ENCODE measurements at regions not wholly inside any gene's neighbourhood (a gene's known extent, or its start where the extent isn't known, plus 50 kb on each side); places are given as distances from the start of the nearest gene placed in this dataset.
A peak's percentile ranks its signal among the peaks of the same experiment; 100 is the strongest.
"Not testable (repeated sequence)": the region's sequence is repeated elsewhere in the genome, so short reads cannot be mapped to it uniquely, and the experiment has no call there.

DNA sequence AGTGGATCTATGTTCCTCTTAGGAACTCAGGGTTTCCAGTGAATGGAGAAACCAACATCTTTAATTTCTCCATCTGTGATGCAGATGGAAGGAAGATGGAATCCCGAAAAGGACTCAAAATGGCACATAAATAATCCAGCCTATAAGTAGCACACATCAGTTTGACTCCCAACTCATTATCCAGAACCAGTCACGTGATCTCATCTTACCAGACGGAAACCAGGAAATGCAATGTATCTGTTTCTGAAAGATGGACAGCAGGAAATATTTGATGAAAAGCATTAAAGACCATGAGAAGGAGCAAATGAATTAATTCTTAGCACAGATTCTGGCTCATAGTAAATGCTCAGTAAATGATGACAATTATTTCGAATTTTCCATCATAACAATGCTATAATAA, 443.1 kb upstream of the FMR1 start:
- DNase-seq, result no peak

DNA sequence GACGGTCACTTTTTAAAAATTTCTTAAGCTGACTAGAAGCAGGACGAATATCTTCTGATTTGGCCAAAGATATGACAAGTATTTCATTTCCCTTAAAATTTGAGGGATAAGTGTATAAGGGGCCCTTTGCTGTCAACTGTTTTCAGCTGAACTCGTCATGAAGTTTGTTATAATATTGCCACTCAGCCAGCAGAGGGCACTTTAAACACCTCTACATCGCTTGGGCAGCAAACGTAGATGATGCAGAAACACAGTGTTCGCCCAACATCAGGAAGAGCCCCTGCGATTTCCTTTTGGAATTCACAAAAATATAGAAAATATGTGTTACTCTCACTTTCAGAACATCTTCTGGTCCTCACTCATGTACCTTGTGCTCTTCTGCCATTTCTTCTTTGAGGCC, 435.7 kb upstream of the FMR1 start:
- DNase-seq, result peak; percentile 1

DNA sequence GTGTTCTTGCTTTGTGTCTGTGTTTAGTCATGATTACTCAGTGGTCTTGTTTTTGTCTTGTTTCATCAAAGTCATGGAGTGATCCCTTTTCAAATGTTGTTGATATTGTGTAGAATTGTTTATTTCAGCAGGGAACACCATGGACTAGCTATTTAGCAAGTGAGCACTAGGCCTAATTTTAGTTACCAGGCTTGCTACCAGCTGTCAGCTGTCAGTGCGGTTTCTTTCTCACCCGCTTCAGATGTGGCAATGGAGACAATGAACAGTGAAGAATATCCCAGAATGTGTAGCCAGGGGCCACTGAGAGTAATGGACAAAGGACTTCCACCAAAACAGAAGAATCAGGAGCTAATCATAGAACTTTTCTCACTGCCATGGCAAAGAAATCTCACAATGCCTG, 432.8 kb upstream of the FMR1 start:
- no peak for DNase-seq

DNA sequence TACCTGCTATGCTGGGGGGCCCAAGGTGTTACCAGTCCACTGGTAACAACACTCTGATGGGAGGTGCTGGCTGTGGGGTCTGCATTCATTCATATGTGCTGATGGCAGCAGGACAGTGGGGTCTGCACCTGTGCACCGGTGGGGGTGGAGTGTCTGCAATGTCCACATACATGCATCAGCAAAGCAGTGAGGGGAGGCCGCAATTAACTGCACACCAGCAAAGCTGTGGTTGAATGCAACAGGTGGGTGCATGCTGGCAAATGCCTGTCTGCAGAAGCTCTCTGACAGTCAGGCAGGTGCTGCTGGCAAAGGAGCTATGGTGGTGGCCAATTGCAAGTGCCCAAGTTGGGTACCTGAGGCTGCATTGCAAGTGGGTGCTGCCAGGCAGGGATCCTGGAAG, 426.5 kb upstream of the FMR1 start:
- no peak for DNase-seq

DNA sequence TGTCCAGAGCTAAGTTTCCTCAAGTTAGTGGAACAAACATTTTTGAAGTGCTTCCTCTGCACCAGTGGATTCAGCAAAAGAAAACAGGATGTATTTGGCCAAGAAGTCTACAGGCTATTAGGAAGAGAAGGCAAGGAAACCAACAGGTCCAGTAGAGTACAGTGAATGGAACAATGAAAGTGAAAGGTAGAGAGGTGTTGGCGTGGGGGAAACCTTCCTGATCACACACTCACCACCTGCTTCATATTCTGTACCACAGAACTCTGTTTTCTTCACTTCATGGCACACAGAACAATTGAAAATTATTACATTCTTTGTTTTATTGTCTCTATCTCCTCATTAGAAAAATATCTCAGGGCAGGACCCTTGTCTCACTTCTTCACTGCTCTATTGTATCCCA, 417.4 kb upstream of the FMR1 start:
- no peak for DNase-seq

DNA sequence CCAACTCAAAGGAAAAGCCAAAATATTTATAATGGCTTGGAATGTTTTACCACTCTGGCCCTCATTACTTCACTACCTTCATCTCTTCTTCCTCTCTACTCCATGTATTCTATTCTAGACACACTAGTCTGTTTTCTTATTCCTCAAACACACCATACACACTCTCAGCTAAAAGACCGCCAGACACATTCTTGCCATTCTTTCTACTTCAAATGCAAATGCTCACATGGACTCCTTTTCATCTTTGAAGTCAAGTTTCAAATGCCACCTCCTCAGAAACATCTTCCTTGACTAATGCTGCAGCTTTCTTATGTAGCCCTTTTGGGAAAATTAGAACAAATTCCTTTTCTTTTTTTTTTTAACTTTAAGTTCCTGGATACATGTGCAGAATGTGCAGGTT, 412.9 kb upstream of the FMR1 start:
- no peak for DNase-seq

DNA sequence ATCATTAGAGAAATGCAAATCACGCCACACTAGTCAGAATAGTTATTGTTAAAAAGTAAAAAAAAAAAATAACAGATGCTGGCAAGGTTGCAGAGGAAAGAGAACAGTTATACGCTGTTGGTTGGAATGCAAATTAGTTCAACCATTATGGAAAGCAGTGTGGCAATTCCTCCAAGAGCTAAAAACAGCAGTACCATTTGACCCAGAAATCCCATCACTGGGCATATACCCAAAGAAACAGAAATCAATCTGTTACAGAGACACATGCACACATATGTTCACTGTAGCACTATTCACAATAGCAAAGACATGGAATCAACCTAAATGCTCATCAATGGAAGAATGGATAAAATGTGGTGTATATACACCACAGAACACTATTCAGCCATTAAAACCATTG, 388.7 kb upstream of the FMR1 start:
- DNase-seq, result no peak

DNA sequence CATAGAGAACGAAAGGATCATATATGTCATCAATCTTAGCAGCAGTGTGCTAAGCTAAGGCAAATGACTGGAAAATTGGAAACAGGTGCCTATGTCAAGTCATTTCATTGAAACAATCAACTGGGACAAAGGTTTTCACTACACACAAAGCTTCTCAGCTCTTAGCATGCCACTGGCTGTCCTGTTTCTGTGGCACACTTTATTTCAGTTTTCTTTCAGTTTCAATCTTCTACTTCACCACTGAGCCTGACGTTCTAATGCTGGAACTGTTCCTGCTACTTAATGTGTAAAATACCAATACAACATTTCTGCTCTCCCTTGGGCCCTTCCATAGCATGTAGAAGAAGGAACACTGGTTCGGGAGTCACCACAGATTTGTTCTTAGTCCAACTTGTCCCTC, 378.3 kb upstream of the FMR1 start:
- no peak for DNase-seq

DNA sequence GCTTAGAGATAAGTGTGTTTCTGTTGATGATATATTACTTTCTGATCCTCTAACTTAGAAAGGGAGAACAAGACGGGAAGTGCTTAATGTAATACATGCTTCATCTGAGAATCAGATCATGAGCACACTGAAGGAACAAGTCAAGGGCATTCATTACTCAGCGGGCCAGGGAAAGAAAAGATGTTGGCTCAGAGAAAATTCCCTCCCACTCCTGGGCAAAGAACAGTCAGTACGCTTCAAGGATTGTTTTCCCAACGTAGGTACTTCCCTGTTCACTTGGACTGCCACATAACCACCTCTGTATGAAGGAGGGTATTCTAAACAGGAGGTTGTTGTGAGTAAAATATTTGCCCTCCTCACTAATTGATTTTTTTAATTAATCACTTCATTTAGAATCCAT, 374.5 kb upstream of the FMR1 start:
- no peak for DNase-seq

DNA sequence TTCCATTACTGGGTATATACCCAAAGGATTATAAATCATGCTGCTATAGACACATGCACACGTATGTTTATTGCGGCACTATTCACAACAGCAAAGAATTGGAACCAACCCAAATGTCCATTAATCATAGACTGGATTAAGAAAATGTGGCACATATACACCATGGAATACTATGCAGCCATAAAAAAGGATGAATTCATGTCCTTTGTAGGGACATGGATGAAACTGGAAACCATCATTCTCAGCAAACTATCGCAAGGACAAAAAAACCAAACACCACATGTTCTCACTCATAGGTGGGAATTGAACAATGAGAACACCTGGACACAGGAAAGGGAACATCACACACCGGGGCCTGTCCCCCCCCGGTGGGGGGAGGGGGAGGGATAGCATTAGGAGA, 363.7 kb upstream of the FMR1 start:
- not testable (repeated sequence) for DNase-seq

DNA sequence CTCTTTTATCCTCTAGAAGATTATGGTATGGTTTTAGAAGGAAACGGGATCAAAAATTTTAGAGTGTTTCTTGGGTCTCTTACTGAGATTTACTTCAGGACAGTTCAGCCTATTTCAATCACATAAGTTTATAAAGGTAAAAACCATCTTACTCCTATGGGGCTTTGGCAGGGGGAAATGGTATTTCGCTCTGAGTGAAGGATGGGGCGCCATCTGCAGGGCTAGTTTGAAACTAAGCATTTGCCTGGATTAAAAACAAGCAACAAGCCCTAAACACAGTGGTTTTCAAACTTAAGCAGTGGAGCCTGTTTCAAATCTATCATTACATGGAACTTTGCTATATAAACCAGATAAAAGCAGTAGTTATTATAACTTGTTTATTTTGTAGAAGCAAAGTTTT, 361.5 kb upstream of the FMR1 start:
- no peak for DNase-seq

DNA sequence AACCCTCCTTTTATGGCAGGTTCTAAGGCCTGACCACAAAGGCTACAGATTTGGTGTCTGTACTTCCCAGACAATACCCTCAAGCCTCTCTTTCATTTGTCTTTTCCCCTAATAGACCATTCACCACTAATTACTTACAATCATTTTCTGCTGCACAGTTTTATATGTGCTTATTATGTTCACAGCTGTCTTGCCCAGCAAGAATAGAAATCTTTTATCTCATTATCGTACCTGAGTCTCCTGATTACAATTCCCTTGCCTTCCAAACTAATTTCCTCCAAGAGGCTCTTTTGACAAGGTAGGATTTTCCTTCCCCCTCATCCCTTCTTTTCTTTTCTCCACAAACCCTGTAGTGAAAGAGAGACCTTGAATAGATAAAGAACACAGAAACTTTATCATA, 352.5 kb upstream of the FMR1 start:
- DNase-seq, result no peak

DNA sequence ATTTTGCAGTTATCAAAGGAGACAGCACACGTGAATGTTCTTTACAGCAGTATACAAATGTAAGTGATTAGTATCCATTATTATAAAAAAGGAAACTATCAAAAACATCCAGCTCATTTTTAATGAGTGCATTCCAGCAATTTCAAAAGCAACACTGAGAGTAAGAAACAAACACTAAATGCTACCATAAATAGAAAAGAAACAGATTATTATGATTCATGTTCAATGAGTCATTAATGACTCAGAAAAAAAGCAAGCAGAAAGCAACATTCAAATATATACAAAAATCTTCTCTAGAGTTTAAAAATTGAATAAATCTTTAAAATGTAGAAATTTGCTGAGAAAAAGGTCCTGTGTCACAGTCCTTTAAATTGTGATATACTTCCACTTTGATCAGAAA, 346.5 kb upstream of the FMR1 start:
- no peak for DNase-seq

DNA sequence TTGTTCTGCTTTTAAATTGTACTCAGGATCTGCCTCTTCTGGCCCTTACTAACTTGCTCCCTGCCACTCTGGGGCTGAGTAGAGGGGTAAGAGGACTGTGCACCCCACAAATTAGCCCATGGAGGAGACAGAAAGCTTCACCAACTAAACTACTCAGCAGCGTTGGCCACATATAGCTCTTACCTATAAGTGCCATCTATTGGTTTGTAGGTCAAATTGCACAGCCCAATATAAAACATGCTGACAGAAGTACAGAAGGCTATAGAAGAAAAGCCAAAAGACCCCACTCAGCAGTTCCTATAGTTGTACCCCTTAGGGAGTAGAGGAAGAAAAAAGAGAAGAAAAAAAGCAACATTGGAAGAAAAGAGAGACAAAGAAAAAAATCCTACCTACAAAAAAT, 341.2 kb upstream of the FMR1 start:
- no peak for DNase-seq

DNA sequence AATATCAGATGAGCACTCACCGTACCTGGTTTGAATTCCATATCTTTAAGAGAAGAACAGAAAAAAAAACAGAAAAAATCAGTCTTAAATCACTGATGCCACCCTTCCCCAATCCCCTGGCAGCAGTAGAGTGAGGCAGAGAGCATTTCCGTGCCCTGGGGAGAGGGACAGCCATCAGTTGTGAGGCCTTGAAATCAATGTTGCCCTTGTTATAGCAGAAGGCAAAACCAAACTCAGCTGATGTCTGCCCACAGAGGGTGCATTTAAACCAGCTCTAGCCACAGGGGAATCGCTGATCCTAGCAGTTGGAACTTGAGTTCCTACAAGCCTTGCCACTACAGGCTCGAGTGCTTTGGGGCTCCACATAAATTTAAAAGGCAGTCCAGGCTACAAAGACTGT, 338.5 kb upstream of the FMR1 start:
- DNase-seq, result no peak

DNA sequence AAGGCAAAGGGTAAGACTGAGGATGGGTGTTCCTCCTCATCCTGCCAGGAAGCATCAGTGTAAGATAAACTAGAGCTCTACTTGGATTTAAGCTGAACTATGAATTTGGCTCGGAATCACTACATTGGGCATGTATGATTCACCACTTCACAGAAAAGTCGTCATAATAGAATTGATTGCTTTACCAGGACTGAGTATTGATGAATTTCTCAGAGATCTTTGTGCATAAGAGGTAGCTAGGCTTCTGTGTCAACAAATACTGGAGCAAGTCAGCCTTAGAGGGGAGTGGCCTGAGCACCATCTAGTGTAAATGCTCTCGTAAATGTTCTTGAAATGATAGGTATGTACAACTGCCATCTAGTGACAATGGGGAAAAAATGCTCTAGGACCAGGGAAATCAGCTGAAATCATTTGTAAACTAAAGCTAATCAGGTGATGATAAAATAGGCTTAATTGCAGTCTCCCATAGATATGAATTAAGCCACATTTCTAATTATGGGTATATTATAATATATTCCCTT, 309.5 kb upstream of the FMR1 start:
- no peak for DNase-seq

DNA sequence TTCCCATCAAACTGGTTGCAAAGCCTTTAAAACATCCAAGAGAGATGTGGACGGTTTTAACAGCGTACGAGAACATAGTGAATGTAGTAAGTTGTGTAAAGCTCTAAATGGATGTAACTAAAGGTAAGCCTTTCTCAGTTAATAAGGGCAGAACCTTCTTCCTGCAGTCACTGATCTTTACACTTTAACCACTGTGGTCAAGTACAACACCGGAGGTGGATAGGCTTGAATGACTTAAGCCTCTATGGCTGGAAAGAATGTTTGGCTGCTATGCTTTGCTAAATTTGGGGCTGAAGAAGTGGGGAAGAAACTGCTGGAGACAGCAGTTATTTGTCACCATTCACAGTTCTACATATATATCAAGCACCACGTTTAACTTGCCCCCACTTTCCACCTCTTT, 285.1 kb upstream of the FMR1 start:
- no peak for DNase-seq

DNA sequence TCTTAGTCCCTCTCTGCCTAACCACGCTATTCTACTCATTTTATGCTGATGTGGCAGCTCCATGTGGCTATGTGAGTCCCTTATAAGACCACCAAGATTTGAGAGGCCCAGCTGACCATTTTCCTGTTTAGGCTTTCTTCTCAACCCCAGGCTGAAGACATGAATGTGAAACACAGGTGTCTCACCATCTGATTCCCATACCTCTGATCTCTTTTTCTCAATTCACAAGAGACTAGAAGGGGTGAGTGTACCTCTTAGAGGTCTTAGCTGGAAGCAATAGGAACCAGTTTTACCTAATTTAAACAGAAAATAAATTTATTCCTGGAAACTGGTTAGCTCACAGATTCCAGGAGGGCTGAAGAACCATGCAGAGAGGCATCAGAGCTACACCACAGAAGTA, 276.5 kb upstream of the FMR1 start:
- DNase-seq, result no peak

DNA sequence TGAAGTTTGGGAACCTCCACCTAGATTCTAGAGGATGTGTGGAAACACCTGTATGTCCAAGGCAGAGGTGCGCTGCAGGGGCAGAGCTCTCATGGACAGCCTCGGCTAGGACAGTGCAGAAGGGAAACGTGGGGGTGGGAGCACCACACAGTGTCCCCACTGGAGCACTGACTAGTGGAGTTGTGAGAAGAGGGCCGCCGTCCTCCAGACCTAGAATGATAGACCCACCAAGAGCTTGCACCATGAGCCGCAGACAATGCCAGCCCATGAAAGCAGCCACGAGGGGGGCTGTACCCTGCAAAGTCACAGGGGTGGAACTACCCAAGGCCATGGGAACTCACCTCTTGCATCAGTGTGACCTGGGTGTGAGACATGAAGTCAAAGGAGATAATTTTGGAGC, 274.5 kb upstream of the FMR1 start:
- DNase-seq, result no peak

DNA sequence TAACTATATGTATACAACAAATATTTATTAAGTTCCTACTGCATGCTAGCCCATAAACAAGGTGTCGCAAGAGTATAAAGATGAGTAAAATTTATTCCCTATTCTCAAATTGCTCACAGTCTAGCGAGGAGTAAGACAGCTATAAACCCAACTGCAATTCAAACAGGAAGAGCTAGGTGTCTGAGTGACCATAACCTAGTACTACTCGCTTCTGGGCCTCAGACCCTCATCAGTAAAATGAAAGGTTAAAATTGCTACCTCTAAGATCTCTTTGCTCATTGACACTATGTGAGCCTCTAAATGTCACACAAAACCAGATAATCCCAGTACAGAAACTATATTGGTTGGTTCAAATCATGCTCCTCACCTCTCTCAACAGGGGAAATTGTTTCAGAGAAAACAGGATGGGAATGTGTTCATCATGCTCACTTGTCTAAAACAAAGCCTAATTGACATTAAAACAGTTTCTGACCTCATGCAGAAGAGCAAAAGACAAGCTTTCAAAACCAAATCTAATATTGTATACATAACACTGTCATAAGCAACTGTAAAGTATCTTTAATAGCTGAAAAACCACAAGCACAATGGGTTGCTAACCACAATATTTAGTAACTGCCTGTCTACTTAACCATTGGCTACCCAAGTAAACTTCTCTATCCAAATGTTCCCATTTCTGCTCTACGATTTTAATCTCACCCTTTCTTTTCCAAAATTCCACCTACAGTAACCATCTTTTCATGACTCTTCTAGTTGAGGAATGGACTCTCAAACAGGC, 264.6 kb upstream of the FMR1 start:
- no peak for DNase-seq

DNA sequence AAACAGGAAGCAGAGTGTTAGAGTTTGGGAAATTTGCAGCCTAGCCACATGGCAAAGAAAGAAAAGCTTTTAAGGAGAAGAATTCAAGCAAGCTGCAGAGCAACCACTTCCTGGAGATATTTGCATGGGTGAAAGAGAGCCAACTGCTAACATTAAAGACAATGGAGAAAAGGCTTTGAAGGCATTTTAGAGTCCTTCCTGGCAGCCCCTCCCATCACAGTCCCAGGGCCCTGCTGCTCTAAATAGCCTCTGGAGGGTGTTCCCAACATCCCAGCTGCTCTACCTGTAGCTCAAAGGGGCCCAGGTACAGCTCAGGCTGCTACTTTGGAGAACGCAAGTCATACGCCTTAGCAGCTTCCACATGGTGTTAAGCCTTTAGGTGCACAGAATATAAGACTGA, 235.9 kb upstream of the FMR1 start:
- no peak for DNase-seq

DNA sequence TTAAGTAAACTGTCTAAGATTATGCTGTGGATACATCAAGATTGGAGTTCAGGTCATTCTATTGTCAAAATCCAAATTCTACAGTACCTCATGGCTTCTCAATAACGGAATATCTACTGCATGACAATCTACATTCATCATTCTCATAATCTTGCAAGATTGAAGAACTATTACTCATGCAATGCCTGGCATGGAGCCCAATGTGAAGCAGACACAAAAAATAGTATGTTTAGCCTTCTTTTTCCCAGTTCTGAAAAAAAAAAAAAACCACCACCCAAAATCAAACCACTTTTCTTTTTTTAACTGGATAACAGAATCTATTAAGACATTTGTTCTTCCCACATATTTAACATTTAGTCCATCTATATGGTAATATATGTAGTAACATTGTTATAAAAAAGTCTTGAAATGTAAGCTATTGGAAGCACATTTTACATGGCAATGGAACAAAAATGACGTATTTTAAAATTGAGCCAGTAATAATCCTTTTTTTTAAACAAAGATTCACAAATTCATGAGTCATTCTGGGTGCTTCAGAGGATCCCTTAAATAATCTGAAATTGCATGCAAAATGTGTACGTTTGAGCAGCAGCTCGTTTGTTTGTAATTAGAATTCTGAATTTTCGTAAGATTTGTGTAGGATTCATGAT, 232.2 kb upstream of the FMR1 start:
- no peak for DNase-seq

DNA sequence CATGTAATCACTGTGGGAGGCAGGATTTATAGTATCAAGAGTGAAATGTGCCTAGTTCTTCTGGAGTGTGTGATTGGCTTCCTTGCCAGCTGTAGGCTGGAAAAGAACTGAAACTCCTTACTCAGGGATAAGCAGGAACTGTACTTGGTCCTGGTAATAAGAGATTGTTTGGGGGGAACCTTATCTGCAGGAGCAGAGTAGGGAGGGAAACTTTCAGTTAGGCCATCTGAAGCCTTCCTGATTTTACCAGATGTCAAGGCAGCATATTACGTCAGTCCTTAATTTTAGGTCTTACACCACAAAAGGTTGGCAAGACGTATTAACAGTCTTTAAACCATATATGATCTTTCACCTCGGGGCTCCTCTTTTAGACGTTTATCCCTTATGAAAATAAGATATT, 231.5 kb upstream of the FMR1 start:
- DNase-seq, result no peak

DNA sequence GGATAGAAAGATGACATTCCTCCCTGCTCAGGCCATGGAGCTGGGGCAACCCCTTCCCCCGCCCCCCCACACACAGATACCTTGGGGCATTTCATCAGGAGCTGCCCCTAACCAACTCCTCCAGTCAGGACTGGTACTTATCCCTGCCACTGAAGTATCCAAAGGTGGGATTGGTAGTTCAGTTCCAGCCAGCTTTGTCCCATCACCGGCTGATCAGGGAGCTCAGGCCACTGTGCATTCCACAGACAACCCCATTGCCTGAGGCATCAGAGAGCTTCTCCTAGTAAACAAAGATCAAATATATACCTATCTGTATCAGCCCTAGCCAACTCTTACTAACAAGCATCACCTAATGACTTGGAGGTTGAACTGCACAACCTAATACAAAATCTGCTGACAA, 218.2 kb upstream of the FMR1 start:
- DNase-seq, result no peak

DNA sequence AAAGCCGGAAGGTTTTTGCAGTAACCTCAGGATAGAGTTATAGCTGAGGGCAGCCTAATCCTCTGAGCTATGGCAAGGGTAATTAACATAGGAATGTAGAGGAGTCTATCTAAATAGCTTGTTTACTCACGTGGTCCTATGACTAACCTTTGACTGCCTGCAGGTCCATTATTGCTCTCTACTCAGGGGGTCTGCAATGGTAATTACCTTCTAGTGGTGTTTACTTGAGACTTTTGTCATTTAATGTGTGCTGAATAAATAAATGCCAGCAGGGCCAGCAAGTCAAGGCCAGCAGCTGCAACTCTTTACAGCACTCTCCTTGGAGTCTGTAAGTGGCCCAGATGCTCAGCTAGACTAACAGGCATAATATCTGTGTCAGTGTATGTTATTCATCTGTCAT, 212.7 kb upstream of the FMR1 start:
- no peak for DNase-seq

All from CD4-positive, alpha-beta T cell treated with Interleukin-21 for 1 hour (primary cell).